GM18868 (cell line): ENCODE measurements at regions not wholly inside any gene's neighbourhood (a gene's known extent, or its start where the extent isn't known, plus 50 kb on each side); places are given as distances from the start of the nearest gene placed in this dataset.
"Not testable (repeated sequence)": the region's sequence is repeated elsewhere in the genome, so short reads cannot be mapped to it uniquely, and the experiment has no call there.

Experiments used
- ATAC-seq: cut with Tn5 transposase; IDR thresholded peaks from one replicate; pipeline ENCODE4 v1.9.1; 2021; ENCODE audit warnings: mild to moderate bottlenecking, moderate library complexity; ENCODE audit not compliant: unreplicated experiment

DNA sequence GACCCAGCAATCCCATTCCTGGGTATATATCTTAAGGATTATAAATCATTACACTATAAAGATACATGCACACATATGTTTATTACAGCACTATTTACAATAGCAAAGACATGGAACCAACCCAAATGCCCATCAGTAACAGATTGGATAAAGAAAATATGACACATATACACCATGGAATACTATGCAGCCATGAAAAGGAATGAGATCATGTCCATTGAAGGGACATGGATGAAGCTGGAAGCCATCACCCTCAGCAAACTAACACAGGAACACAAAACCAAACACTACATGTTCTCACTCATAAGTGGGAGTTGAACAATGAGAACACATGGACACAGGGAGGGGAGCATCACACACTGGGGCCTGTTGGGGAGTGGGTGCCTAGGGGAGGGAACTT is 694.5 kb downstream of the CBLN4 start:
- not testable (repeated sequence) for ATAC-seq

DNA sequence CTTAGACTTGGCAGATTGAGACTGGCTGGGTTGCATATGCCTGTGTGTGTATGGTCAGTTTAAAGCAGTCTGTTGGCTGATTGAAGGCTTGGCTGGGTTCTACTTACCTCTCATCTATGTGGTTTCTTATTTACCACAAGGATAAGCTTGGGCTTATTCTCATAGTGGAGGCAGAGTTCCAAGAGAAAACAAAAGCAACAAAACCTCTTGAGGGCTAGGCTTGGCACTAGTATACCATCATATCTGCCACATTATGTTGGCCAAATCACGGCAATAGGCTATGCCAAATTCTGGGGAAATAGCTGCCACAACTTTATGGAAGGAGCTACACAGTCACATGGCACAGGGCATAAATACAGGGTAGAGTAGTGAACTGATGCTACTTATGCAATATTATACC is 714.1 kb downstream of the CBLN4 start:
- ATAC-seq, result no peak

DNA sequence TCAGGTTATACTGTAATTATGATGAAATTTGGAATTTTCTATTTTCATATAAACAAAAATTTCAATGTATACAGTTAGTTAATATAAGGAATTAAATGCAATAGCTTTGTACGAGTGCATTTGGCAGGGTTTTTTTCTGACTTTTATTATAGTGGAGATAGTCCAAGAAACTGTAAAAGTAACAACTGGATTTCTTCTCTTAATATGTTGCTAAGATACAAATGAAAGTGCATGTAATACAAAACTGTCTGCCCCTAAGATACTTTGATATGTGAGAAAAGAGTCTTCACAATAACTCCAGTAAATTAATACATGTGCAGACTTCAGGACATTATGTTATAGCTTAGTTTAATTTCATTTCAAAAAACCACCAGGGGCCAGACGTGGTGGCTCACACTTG is 721.4 kb downstream of the CBLN4 start:
- ATAC-seq, result no peak

DNA sequence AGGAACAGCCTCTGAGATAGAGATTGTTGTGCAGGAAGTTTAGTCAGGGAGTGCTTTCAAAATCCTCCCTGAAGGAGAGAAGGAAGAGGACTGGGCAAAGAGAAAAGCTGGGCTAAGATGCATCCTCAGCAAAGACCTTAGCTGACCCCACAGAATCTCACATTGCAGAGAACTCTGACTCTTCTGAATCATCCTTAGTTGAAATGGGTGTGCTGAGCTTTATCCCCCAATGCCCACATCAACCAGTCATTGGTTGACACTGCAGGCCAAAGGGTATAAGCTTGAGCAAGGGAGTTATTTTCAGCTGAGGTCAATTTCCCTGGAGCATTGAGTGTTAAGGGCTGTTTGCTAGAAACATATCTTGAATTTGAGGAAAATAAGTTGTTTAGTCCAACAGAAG is 732.2 kb downstream of the CBLN4 start:
- ATAC-seq, result no peak

DNA sequence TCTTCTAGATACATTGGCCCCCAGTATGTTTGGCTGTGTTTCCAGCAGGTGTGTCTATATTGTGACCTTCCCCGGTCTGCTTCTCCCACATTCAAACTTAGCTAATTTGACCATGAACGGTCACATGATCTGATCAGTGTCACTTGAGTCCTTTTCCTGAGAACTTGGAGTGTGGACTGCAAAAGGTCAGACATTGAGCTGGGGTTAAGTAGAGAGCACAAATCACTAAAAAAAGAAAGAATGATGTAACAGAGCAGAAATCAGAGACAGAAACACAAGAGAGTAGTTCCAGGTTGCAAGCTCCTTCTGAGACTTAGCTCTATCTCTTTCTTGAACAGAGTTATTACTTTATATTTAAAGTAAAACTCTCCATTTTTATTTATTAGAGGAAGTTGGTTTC is 733.9 kb downstream of the CBLN4 start:
- no peak for ATAC-seq

DNA sequence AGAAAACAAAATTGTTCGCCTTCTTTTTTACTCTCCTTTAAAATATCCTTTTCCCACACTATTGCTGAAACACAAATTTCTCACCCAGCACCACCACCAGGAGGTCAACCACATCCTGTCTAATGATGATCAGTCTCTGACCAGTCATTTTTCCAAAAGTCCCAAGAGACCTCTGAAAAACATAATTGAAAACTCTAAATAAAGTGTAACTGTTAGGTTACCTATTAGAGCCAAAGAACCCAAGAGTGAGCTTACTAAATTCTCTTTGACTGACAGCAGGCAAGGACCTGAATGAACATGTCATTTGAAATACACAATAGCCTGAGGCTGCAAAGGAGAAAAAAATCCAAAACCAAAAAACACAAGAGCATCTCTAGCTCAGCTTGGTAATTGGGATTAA is 735.4 kb downstream of the CBLN4 start:
- no peak for ATAC-seq

DNA sequence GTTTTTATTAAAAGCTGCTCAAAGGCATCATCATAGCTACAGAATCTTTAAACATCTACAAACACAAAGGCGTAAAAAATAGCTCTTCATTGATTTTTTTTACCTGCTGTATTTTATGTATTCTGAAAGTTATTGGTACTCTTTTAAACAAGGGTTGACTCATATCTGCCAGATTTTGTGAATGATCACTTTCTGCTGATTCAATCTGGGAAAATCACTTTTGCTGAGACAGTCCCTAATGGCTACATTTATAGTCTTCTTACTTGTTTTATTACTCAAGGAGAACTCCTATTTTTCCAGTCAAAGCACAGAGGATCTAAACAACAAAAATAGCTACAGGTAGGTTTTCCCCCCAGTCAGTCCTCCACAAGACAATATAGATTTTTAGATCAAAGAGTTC is 739.0 kb downstream of the CBLN4 start:
- no peak for ATAC-seq

DNA sequence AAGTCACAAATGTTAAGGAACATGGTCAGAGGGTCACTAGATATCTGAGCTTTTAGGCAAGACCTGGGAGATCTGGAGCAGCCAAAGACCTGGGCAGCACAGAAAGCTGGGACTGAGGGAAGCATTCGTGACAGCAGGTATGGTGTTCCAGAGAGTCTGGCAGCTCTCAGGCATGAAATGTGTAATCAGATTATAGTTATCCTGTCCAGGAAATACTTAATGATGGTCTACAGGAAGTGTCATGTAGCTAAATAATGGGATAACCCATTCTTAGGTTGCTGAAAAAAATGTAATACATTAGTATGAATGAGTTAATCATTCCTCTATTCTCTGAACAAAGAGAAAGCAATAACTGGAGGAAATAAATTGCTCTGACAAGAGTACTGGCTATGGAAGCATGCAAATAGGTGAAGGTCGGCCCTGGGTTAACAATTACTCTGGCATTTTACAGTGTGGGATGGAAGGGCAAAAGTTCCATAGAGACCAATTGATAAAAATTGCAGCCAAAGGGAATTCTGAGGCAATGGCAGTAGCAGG is 740.5 kb downstream of the CBLN4 start:
- ATAC-seq, result no peak

DNA sequence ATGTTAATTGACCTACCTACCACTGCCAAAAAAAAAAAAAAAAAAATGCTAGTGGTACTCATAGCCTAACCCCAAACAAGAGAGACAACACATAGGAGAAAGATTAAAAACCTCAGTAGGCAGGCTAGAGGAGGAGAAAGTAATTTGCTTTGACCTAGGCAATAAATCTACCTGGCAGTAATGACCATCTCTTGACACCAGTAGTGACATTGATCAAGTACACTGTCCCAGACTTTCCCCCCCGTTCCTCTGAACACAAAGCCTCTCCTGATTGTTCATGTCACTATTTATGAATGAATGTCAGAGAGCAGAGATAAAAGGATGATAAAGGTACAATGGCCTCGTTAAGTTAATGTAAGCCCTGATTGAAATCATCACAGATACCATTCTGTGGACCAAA is 746.8 kb downstream of the CBLN4 start:
- ATAC-seq, result no peak

DNA sequence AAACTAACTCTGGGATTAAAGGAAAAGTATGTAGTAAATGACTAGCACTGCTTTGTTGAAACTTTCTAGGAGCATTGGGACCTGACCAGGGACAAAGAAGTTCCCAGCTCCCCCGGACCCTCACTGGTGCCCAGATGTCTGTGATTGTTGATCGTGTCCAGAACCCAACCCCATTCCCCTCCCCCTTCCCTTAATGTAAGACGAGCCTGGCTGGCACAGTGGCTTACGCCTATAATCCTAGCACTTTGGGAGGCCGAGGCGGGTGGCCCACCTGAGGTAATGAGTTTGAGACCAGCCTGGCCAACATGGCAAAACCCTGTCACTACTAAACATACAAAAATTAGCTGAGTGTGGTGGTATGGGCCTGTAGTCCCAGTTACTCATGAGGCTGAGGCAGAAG is 750.3 kb downstream of the CBLN4 start:
- ATAC-seq, result no peak

DNA sequence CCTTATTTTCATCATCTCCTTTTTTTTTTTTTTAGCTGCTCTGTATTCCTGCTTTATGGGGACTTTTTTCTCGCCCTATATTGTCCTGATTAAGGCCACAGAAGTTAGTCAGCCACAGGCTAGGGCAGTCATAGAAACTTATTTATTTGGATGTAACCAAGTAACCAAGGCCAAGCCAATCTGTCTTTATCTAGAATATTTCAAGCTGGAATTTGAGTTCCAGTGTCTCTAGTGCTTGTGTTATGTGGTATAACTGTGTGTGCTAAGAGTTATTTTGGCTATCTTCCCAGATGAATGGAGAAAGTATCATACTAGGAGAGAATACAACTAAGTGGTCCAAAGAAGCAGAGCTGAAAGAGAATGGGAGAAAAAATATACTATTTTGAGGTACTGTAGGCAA is 751.5 kb downstream of the CBLN4 start:
- no peak for ATAC-seq

DNA sequence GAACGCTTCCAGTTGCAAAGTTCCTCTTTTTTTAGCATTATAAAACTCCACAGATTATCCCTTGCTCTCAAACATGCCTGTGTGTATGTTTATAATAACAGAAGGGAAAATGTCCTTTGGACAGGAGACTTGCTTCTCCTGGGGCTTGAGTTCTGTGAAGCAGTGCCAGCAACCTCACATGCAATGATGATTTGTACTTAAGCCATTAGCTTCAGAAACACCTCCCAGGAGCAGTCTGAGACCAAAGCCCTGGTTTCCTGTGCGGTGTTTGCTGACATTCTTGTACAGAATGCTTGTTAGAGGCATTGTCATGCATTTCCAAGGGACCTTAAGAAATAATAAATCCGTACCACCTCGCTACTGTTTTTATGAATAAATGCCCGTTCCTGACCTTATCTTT is 752.8 kb downstream of the CBLN4 start:
- ATAC-seq, result no peak

DNA sequence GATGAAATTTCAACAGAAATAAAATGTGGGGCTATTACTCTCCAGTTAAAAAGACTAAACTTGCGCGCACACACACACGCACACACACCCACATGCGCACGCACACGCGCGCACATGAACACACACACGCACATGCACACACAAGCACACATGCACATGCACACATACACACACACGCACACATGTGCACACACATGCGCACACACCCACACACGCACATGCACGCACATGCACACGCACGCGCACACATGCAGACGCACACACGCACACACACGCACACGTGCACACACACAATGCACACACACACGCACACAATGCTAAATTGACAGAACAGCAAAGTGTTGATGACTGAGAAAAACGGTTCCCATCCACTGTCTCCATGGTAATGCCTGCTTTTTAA is 754.1 kb downstream of the CBLN4 start:
- ATAC-seq, result no peak

DNA sequence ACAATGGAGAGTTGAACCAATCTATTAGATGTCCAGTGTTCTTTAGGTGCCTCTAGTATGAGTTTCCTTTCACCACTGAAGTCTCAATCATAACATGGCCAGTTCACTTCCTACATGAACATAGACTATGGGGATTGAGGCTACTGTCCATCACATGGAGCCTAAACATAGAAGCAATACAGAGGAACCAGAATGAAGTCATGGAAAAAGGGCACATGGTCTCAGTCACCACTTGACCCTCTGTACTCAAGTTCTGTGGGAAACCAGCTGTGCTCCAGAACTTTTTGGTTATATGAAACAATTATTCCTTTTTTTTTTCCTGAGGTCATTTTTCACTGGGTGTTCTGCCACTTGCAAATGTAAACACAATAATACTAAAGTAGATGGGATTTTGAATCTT is 762.5 kb downstream of the CBLN4 start:
- ATAC-seq, result no peak

DNA sequence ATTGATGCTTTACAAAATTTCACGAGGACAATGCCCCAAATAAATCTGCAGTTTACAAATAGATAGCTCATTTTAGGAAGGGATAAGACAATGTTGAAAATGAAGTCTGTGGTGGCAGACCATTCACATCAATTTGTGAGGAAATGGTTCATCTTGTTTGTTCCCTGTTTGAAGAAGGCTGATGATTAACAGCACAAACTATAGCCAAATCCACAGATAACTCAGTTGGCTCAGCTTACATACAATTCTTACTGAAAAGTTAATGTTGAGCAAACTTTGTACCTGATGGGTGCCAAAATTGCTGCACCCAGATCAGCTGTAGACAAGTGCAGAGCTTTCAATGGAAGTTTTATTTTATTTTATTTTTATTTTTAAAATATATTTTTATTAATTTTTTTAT is 763.9 kb downstream of the DOK5 start:
- no peak for ATAC-seq

DNA sequence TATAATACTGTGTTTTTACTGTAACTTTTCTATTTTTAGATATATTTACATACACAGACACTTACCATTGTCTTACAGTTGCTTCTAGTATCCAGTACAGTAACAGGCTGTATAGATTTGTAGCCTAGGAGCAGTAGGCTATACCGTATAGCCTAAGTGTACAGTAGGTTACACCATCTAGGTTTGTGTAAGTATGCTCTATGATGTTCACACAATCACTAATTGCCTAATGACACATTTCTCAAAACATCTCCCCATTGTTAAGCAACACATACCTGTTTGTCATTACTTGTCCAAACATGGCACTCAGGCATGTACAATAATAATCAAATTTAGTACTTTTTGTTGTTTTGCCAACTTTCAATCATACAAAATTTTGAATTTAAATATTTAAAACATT is 757.3 kb downstream of the DOK5 start:
- ATAC-seq, result no peak

DNA sequence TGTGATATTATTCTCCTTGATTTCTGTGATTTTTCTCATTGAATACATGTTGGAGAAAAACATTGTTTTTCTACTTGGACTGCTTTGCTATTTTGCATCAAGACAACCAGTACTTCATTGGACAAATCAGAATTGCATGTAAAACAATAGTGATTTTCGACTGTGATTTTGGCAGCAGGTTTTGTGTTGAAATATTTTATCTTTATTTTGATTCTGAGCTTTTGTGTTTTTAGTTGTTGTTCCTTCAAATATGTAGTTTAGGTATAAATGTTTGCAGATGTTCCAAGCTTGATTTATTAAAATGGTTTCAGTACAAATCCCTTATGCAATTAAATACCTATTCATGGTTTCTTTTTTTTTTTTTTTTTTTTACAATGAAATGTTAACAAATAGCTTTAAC is 754.1 kb downstream of the DOK5 start:
- no peak for ATAC-seq

DNA sequence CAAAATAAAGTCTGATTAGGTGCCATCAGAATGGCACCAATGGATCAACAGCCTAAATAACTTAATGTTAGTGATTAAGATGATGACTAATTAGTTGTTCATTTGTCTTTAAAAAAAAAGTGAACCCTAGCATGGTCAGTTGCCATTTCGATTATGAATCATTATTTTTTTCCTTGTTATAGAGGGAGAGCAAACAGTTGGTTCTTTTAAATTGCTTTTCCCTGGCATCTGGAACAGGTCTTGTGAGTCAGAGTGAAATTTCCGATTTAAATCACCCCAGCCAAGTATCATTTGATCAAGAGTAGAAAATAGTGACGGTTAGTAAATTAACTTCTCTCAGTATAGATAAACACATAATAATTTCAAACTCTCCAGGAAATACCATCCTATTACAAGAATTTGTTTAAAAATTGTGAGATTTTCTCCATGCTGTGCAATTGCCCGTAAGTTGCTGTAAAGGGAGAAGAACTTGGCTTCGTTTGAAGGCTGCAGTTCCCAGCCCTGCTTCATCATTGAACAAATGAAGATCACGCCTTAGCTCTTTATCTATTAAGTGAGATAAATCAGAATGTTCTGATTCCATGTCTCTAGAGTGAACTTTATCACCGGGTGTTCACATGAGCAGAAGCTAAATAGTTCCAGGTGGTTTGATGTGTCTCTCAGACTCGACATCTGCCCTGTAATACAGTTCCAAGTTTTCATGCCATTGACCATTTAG is 741.3 kb downstream of the DOK5 start:
- ATAC-seq, result no peak

DNA sequence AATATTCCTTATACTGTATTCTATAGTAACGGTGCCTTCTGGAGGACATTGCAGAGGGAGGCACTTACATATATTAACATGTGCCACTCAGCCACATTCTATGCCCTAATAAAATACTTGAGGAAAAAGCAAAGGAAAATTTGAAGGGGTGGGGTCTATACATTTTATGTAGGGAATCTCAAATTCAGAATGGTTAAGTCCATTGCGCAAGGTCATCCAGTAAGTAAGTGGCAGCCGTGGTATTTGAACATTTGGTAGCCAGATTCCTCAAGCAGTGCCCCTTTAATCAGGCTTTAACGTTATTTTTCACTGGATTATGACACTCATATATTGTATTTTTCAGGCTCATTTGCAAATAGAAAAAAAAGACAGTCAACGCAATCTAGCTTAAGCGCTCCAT is 738.3 kb downstream of the DOK5 start:
- ATAC-seq, result no peak

DNA sequence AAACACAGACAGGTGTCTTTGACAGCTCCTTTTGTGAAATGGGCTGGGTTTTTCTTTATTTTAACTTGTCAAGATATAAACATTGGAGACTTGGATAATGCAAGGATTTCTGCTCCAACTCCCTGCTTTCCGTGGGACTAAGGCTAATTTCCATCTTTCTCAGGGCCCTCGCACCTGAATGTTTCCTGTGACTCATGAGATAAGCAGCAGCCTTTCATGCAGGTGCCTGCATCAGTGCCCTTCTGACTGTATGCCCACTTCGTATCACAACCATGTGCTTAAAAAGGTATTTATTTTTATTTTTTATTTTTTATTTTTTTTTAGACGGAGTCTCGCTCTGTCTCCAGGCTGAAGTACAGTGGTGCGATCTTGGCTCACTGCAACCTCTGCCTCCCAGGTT is 736.1 kb downstream of the DOK5 start:
- no peak for ATAC-seq

DNA sequence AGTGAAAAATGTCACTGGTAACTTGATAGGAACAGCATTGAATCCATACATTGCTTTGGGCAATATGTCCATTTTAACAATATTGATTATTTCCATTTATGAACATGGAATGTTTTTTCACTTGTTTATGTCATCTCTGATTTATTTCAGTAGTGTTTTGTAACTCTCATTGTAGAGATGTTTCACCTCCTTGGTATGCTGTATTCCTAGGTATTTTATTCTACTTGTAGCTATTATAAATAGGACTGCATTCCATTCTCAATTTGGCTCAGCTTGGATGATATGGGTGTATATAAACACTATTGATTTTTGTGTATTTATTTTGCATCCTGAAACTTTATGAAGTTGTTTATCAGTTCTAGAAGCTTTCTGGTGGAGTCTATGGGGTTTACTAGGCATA is 730.3 kb downstream of the DOK5 start:
- ATAC-seq, result no peak

DNA sequence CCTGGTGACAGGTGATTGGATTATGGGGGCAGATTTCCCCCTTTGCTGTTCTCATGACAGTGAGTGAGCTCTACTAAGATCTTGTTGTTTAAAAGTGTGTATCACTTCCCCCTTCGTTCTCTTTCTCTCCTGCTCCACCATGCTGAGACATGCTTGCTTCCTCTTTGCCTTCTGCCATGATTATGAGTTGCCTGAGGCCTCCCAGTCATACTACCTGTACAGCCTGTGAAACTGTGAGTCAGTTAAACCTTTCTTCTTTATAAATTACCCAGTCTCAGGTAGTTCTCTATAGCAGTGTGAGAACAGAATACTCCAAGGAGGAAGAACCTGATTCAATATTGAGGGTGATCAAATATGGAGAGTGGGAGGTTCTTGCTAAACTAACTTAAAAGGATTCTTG is 724.9 kb downstream of the DOK5 start:
- ATAC-seq, result no peak

DNA sequence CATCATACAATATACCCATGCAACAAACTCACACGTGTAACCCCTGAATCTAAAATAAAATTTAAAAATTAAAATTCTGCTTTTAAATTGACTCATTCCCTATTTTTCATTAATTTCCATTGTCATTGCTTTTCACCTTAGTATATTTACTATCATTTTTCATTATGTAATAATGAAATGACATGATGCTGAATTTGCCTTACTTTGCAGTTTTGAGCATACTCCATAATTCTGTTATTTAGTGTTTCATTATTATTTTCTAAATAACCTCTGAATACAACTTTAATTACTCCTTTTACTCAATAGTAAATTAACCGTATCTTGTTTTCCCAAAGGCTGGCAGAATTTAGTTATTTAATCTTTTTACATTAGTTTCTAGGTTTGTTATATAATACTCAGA is 719.6 kb downstream of the DOK5 start:
- ATAC-seq, result no peak
